HCT116 (cell line): ENCODE measurements at regions not wholly inside any gene's neighbourhood (a gene's known extent, or its start where the extent isn't known, plus 50 kb on each side); places are given as distances from the start of the nearest gene placed in this dataset.
"Not testable (repeated sequence)": the region's sequence is repeated elsewhere in the genome, so short reads cannot be mapped to it uniquely, and the experiment has no call there.

Experiments used
- ATAC-seq: fragments of 200-7000 bp; cut with Tn5 transposase; 2 replicates; pipeline ENCODE4 v1.9.1; 2020; ENCODE audit warnings: mild to moderate bottlenecking, moderate library complexity
- BruUV-seq: library from RNA; stranded (reverse); fragments of 400-500 nt; replicated peaks from 2 replicates; lab custom pipeline; 2021; lab: Mats Ljungman, UMichigan
- CTCF ChIA-PET: fragments of 300-600 bp; sonication (Branson Sonifier 250); formaldehyde crosslinking; loops from one replicate; lab custom pipeline; 2021; ENCODE audit warnings: antibody characterized with exemption; lab: Charles Lee
- POLR2A ChIA-PET: fragments of 300-600, 350-600 bp; sonication (Branson Sonifier 250); formaldehyde crosslinking; loops from one replicate; lab custom pipeline; 2021; ENCODE audit warnings: antibody characterized with exemption; lab: Charles Lee
- RAD21 ChIA-PET, 2 experiments: fragments of 300-600 bp; sonication (Branson Sonifier 250); formaldehyde crosslinking; loops; one replicate each; lab custom pipeline; 2023; ENCODE audit warnings: low total read pairs in 2 of 2; ENCODE audit not compliant: uncharacterized antibody in 2 of 2, unreplicated experiment in 2 of 2, low non-redundant PET in 1 of 2; lab: Charles Lee
- DNase-seq: peaks from one replicate; pipeline ENCODE4 v3.0.0-alpha.2; 2010; ENCODE audit warnings: low read depth, low spot score
- H2AFZ ChIP-seq: fragments of 200-600 bp; shearing (Covaris generic), sonication (generic); 2 replicates; pipeline ENCODE4 v1.6.1; 2017; ENCODE audit warnings: low read depth, mixed run types, mixed read lengths, antibody characterized with exemption, low read length; ENCODE audit not compliant: poor library complexity, severe bottlenecking
- H3K27ac ChIP-seq: 2 replicates; pipeline ENCODE4 v1.5.1; 2012; ENCODE audit warnings: low read depth, low read length
- H3K27me3 ChIP-seq: fragments of 200-600 bp; sonication (generic); 2 replicates; pipeline ENCODE4 v1.6.1; 2016; ENCODE audit warnings: mixed run types, low read length, mixed read lengths; ENCODE audit not compliant: insufficient read depth
- H3K36me3 ChIP-seq, 2 experiments: fragments of 200-500 bp in 1 of 2; fragments of 200-600 bp in 1 of 2; sonication (Bioruptor generic) in 1 of 2; sonication (generic) in 1 of 2; 2 replicates each; pipeline versions ENCODE4 v1.5.1 to v1.6.1; 2014 to 2016; ENCODE audit warnings: low read length in 2 of 2, inconsistent platforms in 1 of 2, mixed read lengths in 1 of 2, mixed run types in 1 of 2; ENCODE audit not compliant: insufficient read depth in 2 of 2, control insufficient read depth in 1 of 2
- H3K4me1 ChIP-seq, 2 experiments: fragments of 200-600 bp in 1 of 2; sonication (generic) in 1 of 2; 2 replicates each; pipeline versions ENCODE4 v1.5.1 to v1.6.1; 2012 to 2017; ENCODE audit warnings: low read length in 2 of 2, inconsistent platforms in 1 of 2, mild to moderate bottlenecking in 1 of 2, mixed read lengths in 1 of 2, mixed run types in 1 of 2, moderate library complexity in 1 of 2; ENCODE audit not compliant: insufficient read depth in 2 of 2, control insufficient read depth in 1 of 2
- H3K4me2 ChIP-seq: fragments of 200-600 bp; sonication (generic); 2 replicates; pipeline ENCODE4 v1.6.1; 2017; ENCODE audit warnings: mixed run types, low read length, mixed read lengths
- H3K4me3 ChIP-seq, 2 experiments: fragments of 200-600 bp in 1 of 2; sonication (generic) in 1 of 2; replicated peaks in 1 of 2; 2 replicates each; pipeline ENCODE4 v1.5.1; 2011 to 2016; ENCODE audit warnings: low read length in 2 of 2, control low read depth in 1 of 2, low read depth in 1 of 2, mild to moderate bottlenecking in 1 of 2, mixed read lengths in 1 of 2, mixed run types in 1 of 2
- H3K79me2 ChIP-seq: fragments of 200-600 bp; sonication (generic); 2 replicates; pipeline ENCODE4 v1.6.1; 2017; ENCODE audit warnings: mild to moderate bottlenecking, mixed run types, low read length, moderate library complexity, mixed read lengths; ENCODE audit not compliant: insufficient read depth
- H3K9ac ChIP-seq: fragments of 200-600 bp; sonication (generic); 2 replicates; pipeline ENCODE4 v1.6.1; 2016; ENCODE audit warnings: low read length, mixed read lengths
- H3K9me2 ChIP-seq: fragments of 200-600 bp; sonication (generic), shearing (Covaris generic); 2 replicates; pipeline ENCODE4 v1.6.1; 2017; ENCODE audit warnings: mixed run types, mild to moderate bottlenecking, moderate library complexity; ENCODE audit not compliant: insufficient read depth
- H3K9me3 ChIP-seq, 2 experiments: fragments of 200-500 bp in 1 of 2; fragments of 200-600 bp in 1 of 2; sonication (Bioruptor generic) in 1 of 2; sonication (generic) in 1 of 2; 2 replicates each; pipeline ENCODE4 v1.6.1; 2014 to 2017; ENCODE audit warnings: low read length in 2 of 2, mixed read lengths in 2 of 2, inconsistent platforms in 1 of 2, low read depth in 1 of 2, mild to moderate bottlenecking in 1 of 2, mixed run types in 1 of 2, moderate library complexity in 1 of 2; ENCODE audit not compliant: control insufficient read depth in 1 of 2, insufficient read depth in 1 of 2
- H4K20me1 ChIP-seq: fragments of 200-600 bp; sonication (generic), shearing (Covaris generic); 2 replicates; pipeline ENCODE4 v1.6.1; 2017; ENCODE audit warnings: mixed run types, mild to moderate bottlenecking, moderate library complexity; ENCODE audit not compliant: insufficient read depth
- SIN3A ChIP-seq: IDR thresholded peaks from 2 replicates; pipeline ENCODE4 v1.6.1; 2012; ENCODE audit warnings: low read depth
- TCF7L2 ChIP-seq: IDR thresholded peaks from 2 replicates; pipeline ENCODE4 v1.7.0; 2011; ENCODE audit warnings: borderline replicate concordance, inconsistent platforms; ENCODE audit not compliant: insufficient read depth, insufficient read length; ENCODE audit errors: extremely low read depth
- intact Hi-C: fragments of 100-400 bp; cut with micrococcal nuclease; formaldehyde crosslinking; loops from 2 replicates; pipeline ENCODE4 v1.10.0; 2022
- TF ChIP-seq, protein P1 (sequence below): IDR thresholded peaks from 2 replicates; pipeline ENCODE4 v1.6.1; 2011; ENCODE audit warnings: mild to moderate bottlenecking, low read length, moderate library complexity; ENCODE audit not compliant: insufficient replicate concordance; ENCODE audit errors: extremely low read depth
- TF ChIP-seq, protein P2 (sequence below): IDR thresholded peaks from 2 replicates; pipeline ENCODE4 v1.6.1; 2012

DNA sequence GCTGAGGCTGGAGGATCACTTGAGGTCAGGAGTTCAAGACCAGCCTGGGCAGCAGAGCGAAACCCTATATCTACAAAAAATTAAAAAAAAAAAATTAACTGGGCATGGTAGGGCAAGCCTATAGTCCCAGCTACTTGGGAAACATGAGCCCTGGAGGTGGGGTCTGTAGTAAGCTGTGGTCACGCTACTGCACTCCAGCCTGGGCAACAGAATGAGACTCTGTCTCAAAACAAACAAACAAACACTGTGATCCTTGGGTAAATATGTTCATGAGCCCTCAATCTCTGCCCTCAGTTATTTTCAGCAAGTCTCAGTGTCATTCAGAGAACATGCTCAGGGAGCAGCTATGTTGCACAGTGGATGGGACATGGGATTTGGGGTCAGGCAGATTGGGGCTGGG lies 76.2 kb downstream of the PTTG1 start (continued):
- TF ChIP-seq TCF7L2 (no peak), SIN3A (no peak)
- TF ChIP-seq, protein P1, sequence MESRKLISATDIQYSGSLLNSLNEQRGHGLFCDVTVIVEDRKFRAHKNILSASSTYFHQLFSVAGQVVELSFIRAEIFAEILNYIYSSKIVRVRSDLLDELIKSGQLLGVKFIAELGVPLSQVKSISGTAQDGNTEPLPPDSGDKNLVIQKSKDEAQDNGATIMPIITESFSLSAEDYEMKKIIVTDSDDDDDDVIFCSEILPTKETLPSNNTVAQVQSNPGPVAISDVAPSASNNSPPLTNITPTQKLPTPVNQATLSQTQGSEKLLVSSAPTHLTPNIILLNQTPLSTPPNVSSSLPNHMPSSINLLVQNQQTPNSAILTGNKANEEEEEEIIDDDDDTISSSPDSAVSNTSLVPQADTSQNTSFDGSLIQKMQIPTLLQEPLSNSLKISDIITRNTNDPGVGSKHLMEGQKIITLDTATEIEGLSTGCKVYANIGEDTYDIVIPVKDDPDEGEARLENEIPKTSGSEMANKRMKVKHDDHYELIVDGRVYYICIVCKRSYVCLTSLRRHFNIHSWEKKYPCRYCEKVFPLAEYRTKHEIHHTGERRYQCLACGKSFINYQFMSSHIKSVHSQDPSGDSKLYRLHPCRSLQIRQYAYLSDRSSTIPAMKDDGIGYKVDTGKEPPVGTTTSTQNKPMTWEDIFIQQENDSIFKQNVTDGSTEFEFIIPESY = no peak
- TF ChIP-seq, protein P2, sequence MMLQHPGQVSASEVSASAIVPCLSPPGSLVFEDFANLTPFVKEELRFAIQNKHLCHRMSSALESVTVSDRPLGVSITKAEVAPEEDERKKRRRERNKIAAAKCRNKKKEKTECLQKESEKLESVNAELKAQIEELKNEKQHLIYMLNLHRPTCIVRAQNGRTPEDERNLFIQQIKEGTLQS = no peak

DNA sequence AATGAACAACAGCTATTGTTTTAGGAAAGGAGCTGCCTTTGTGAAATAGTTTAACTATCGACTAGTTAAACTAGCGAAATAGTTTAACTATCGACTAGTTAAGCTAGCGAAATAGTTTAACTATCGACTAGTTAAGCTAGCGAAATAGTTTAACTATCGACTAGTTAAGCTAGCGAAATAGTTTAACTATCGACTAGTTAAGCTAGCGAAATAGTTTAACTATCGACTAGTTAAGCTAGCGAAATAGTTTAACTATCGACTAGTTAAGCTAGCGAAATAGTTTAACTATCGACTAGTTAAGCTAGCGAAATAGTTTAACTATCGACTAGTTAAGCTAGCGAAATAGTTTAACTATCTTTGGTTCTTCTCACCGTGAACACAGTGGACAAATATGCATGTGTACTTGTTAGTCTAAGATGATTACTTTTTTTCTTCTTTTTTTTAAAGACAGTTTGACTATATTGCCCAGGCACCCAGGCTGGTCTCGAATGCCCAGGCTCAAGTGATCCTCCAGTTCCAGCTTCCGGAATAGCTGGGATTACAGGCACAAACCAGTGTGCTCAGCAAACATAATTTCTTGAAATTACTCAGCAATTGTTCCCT lies 76.9 kb downstream of the PTTG1 start:
- CTCF ChIA-PET = interaction anchor here (0.5 to 1.1 kb wide), 2 partner anchors 11 to 289 kb away, joined by 3 to 4 read pairs; no protein-coding TSS in a partner anchor
- H3K9me2 ChIP-seq, H3K79me2 ChIP-seq, H4K20me1 ChIP-seq, H3K4me2 ChIP-seq, H3K4me3 ChIP-seq, H3K36me3 ChIP-seq, H3K9me3 ChIP-seq, H3K27ac ChIP-seq, BruUV-seq, ATAC-seq, H3K9ac ChIP-seq, H2AFZ ChIP-seq, DNase-seq, intact Hi-C loops, H3K4me1 ChIP-seq, RAD21 ChIA-PET, POLR2A ChIA-PET: not testable (repeated sequence)
- H3K27me3 ChIP-seq = peaks cover 27% of the 10 kb centered on the region
